ENCODE measurements at regions not wholly inside any gene's neighbourhood (a gene's known extent, or its start where the extent isn't known, plus 50 kb on each side); places are given as distances from the start of the nearest gene placed in this dataset.

DNA sequence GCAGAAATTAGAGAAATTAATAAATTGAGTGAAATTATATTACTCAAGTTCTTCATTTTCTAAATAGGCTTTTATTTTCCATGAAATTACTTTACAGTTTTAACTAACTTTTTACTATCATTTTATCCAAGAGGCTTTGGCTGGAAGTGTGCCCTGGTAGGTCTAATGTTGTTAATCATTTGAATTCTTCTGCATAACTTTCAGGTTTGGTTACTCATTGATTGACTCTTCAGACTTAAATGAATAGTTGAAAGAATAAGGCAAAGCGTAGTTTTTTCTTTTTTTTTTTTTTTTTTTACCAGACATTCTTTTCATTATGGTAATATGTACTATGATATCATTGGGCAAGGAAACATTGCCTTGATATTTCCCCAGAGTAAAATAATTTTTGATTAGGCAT lies 228.4 kb upstream of the MMADHC start:
- TF ChIP-seq, protein P1, sequence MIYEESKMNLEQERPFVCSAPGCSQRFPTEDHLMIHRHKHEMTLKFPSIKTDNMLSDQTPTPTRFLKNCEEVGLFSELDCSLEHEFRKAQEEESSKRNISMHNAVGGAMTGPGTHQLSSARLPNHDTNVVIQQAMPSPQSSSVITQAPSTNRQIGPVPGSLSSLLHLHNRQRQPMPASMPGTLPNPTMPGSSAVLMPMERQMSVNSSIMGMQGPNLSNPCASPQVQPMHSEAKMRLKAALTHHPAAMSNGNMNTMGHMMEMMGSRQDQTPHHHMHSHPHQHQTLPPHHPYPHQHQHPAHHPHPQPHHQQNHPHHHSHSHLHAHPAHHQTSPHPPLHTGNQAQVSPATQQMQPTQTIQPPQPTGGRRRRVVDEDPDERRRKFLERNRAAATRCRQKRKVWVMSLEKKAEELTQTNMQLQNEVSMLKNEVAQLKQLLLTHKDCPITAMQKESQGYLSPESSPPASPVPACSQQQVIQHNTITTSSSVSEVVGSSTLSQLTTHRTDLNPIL (CRISPR knock-in tag; IDR thresholded peaks at IDR 0.05; ENCODE audit: low read depth): no peak
- no peak for TF ChIP-seq PATZ1 (CRISPR knock-in tag; IDR thresholded peaks at IDR 0.05; ENCODE audit: borderline replicate concordance)
- TF ChIP-seq, protein P2, sequence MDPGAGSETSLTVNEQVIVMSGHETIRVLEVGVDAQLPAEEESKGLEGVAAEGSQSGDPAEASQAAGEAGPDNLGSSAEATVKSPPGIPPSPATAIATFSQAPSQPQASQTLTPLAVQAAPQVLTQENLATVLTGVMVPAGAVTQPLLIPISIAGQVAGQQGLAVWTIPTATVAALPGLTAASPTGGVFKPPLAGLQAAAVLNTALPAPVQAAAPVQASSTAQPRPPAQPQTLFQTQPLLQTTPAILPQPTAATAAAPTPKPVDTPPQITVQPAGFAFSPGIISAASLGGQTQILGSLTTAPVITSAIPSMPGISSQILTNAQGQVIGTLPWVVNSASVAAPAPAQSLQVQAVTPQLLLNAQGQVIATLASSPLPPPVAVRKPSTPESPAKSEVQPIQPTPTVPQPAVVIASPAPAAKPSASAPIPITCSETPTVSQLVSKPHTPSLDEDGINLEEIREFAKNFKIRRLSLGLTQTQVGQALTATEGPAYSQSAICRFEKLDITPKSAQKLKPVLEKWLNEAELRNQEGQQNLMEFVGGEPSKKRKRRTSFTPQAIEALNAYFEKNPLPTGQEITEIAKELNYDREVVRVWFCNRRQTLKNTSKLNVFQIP (CRISPR knock-in tag; IDR thresholded peaks at IDR 0.05; ENCODE audit: borderline replicate concordance, low read depth): no peak
- no peak for TF ChIP-seq PPARA (CRISPR knock-in tag; IDR thresholded peaks at IDR 0.05; ENCODE audit: borderline replicate concordance)
- no peak for TF ChIP-seq ZFP30 (CRISPR knock-in tag; IDR thresholded peaks at IDR 0.05)
- no peak for TF ChIP-seq SNAI2 (CRISPR knock-in tag; IDR thresholded peaks at IDR 0.05)
- no peak for TF ChIP-seq ZNF70 (CRISPR knock-in tag; IDR thresholded peaks at IDR 0.05)
- no peak for TF ChIP-seq ZFP3 (CRISPR knock-in tag; IDR thresholded peaks at IDR 0.05)
- TF ChIP-seq ZC3H10 (CRISPR knock-in tag; IDR thresholded peaks at IDR 0.05): no peak
- no peak for TF ChIP-seq ARNTL (CRISPR knock-in tag; IDR thresholded peaks at IDR 0.05; ENCODE audit: borderline replicate concordance, low read depth)
- TF ChIP-seq TSHZ2 (CRISPR knock-in tag; IDR thresholded peaks at IDR 0.05): no peak
- TF ChIP-seq RARB (CRISPR knock-in tag; IDR thresholded peaks at IDR 0.05): no peak

Measured in SK-N-SH treated with all-trans-retinoic acid at 6 μM for 48 hours (cell line).